ENCODE measurements at regions not wholly inside any gene's neighbourhood (a gene's known extent, or its start where the extent isn't known, plus 50 kb on each side); places are given as distances from the start of the nearest gene placed in this dataset.

DNA sequence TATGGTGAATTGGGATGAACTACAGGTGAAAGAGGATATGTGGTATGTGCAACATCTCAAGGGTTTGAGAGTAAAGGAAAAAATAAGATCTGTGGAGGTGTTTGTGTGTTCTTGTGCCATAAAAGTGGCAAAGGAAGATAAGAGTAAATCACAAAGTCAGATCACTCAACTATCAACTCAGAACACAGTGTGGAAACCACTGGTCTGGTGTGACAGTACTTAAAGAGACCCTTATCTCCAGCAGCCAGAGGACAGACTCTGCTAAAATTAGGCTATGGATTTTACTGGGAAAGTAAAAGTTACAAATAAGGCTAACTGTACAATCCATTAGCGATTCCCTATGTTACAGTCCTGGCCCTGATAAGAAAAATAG is 54.0 kb upstream of the PRDM8 start (continued):
- TF ChIP-seq, protein P1, sequence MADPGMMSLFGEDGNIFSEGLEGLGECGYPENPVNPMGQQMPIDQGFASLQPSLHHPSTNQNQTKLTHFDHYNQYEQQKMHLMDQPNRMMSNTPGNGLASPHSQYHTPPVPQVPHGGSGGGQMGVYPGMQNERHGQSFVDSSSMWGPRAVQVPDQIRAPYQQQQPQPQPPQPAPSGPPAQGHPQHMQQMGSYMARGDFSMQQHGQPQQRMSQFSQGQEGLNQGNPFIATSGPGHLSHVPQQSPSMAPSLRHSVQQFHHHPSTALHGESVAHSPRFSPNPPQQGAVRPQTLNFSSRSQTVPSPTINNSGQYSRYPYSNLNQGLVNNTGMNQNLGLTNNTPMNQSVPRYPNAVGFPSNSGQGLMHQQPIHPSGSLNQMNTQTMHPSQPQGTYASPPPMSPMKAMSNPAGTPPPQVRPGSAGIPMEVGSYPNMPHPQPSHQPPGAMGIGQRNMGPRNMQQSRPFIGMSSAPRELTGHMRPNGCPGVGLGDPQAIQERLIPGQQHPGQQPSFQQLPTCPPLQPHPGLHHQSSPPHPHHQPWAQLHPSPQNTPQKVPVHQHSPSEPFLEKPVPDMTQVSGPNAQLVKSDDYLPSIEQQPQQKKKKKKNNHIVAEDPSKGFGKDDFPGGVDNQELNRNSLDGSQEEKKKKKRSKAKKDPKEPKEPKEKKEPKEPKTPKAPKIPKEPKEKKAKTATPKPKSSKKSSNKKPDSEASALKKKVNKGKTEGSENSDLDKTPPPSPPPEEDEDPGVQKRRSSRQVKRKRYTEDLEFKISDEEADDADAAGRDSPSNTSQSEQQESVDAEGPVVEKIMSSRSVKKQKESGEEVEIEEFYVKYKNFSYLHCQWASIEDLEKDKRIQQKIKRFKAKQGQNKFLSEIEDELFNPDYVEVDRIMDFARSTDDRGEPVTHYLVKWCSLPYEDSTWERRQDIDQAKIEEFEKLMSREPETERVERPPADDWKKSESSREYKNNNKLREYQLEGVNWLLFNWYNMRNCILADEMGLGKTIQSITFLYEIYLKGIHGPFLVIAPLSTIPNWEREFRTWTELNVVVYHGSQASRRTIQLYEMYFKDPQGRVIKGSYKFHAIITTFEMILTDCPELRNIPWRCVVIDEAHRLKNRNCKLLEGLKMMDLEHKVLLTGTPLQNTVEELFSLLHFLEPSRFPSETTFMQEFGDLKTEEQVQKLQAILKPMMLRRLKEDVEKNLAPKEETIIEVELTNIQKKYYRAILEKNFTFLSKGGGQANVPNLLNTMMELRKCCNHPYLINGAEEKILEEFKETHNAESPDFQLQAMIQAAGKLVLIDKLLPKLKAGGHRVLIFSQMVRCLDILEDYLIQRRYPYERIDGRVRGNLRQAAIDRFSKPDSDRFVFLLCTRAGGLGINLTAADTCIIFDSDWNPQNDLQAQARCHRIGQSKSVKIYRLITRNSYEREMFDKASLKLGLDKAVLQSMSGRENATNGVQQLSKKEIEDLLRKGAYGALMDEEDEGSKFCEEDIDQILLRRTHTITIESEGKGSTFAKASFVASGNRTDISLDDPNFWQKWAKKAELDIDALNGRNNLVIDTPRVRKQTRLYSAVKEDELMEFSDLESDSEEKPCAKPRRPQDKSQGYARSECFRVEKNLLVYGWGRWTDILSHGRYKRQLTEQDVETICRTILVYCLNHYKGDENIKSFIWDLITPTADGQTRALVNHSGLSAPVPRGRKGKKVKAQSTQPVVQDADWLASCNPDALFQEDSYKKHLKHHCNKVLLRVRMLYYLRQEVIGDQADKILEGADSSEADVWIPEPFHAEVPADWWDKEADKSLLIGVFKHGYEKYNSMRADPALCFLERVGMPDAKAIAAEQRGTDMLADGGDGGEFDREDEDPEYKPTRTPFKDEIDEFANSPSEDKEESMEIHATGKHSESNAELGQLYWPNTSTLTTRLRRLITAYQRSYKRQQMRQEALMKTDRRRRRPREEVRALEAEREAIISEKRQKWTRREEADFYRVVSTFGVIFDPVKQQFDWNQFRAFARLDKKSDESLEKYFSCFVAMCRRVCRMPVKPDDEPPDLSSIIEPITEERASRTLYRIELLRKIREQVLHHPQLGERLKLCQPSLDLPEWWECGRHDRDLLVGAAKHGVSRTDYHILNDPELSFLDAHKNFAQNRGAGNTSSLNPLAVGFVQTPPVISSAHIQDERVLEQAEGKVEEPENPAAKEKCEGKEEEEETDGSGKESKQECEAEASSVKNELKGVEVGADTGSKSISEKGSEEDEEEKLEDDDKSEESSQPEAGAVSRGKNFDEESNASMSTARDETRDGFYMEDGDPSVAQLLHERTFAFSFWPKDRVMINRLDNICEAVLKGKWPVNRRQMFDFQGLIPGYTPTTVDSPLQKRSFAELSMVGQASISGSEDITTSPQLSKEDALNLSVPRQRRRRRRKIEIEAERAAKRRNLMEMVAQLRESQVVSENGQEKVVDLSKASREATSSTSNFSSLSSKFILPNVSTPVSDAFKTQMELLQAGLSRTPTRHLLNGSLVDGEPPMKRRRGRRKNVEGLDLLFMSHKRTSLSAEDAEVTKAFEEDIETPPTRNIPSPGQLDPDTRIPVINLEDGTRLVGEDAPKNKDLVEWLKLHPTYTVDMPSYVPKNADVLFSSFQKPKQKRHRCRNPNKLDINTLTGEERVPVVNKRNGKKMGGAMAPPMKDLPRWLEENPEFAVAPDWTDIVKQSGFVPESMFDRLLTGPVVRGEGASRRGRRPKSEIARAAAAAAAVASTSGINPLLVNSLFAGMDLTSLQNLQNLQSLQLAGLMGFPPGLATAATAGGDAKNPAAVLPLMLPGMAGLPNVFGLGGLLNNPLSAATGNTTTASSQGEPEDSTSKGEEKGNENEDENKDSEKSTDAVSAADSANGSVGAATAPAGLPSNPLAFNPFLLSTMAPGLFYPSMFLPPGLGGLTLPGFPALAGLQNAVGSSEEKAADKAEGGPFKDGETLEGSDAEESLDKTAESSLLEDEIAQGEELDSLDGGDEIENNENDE (IDR thresholded peaks at IDR 0.05; ENCODE audit: insufficient replicate concordance, low read length), result no peak
- TF ChIP-seq RNF2 (IDR thresholded peaks at IDR 0.05; ENCODE audit: borderline replicate concordance, low read depth, low read length, missing control alignments, poor library complexity, severe bottlenecking), result no peak
- TF ChIP-seq CHD2 (IDR thresholded peaks at IDR 0.05; ENCODE audit: low read length), result no peak
- TF ChIP-seq GABPA (IDR thresholded peaks at IDR 0.05; ENCODE audit: borderline replicate concordance, insufficient read depth, low read length), result no peak
- TF ChIP-seq CREB1 (IDR thresholded peaks at IDR 0.05), result no peak
- no peak for TF ChIP-seq SP4 (IDR thresholded peaks at IDR 0.05; ENCODE audit: low read length)
- no peak for TF ChIP-seq HDAC6 (IDR thresholded peaks at IDR 0.05; ENCODE audit: low read depth, low read length)
- TF ChIP-seq CBX8 (IDR thresholded peaks at IDR 0.05; ENCODE audit: borderline replicate concordance, low read depth, low read length), result no peak
- TF ChIP-seq EZH2 (IDR thresholded peaks at IDR 0.05; ENCODE audit: low read depth, low read length, severe bottlenecking), result no peak
- TF ChIP-seq EGR1 (IDR thresholded peaks at IDR 0.05; ENCODE audit: borderline replicate concordance, low read depth, low read length), result no peak
- TF ChIP-seq, protein P2, sequence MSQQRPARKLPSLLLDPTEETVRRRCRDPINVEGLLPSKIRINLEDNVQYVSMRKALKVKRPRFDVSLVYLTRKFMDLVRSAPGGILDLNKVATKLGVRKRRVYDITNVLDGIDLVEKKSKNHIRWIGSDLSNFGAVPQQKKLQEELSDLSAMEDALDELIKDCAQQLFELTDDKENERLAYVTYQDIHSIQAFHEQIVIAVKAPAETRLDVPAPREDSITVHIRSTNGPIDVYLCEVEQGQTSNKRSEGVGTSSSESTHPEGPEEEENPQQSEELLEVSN (IDR thresholded peaks at IDR 0.05), result no peak
